ENCODE measurements at regions not wholly inside any gene's neighbourhood (a gene's known extent, or its start where the extent isn't known, plus 50 kb on each side); places are given as distances from the start of the nearest gene placed in this dataset.

- no peak for DNase-seq
- intact Hi-C loops (cut with DNase I), result no loop called here
These were observed 122.9 kb upstream of the CTNNB1 start for GRCh38 chr3:41076399-41076798.

GRCh38 chr3:41080141-41080540, 119.2 kb upstream of the CTNNB1 start:
- intact Hi-C loops (cut with DNase I), result no loop called here
- ATAC-seq (ENCODE audit: poor library complexity), result no peak

More at GRCh38 chr3:41076399-41076798, 122.9 kb upstream of the CTNNB1 start:
- no peak for ATAC-seq (ENCODE audit: poor library complexity)

GRCh38 chr3:41088882-41089281, 110.4 kb upstream of the CTNNB1 start:
- intact Hi-C loops (cut with DNase I), result no loop called here
- DNase-seq, result no peak
- peak; percentile 73 for ATAC-seq (ENCODE audit: poor library complexity)

More at GRCh38 chr3:41080141-41080540, 119.2 kb upstream of the CTNNB1 start:
- DNase-seq, result no peak

GRCh38 chr3:41089566-41089965, 109.7 kb upstream of the CTNNB1 start:
- peak; percentile 15 for ATAC-seq (ENCODE audit: poor library complexity)
- DNase-seq, result no peak
- intact Hi-C loops (cut with DNase I), result no loop called here

GRCh38 chr3:41092844-41093243, 106.5 kb upstream of the CTNNB1 start:
- ATAC-seq (ENCODE audit: poor library complexity) (peak; percentile 37), DNase-seq (no peak)
- intact Hi-C loops (cut with DNase I), result no loop called here

GRCh38 chr3:41093476-41093875, 105.8 kb upstream of the CTNNB1 start:
- ATAC-seq (ENCODE audit: poor library complexity) (no peak), DNase-seq (no peak)
- intact Hi-C loops (cut with DNase I), result no loop called here

GRCh38 chr3:41094351-41094750, 105.0 kb upstream of the CTNNB1 start:
- ATAC-seq (ENCODE audit: poor library complexity), result no peak
- no peak for DNase-seq
- intact Hi-C loops (cut with DNase I), result no loop called here

GRCh38 chr3:41095702-41096101, 103.6 kb upstream of the CTNNB1 start:
- ATAC-seq (ENCODE audit: poor library complexity) (no peak), DNase-seq (no peak)
- intact Hi-C loops (cut with DNase I), result no loop called here

- ATAC-seq (ENCODE audit: poor library complexity), result no peak
- DNase-seq, result no peak
- intact Hi-C loops (cut with DNase I), result no loop called here
These were observed 101.3 kb upstream of the CTNNB1 start for GRCh38 chr3:41097896-41098496.

- intact Hi-C loops (cut with DNase I), result no loop called here
- DNase-seq (no peak), ATAC-seq (ENCODE audit: poor library complexity) (no peak)
These were observed 98.1 kb upstream of the CTNNB1 start for GRCh38 chr3:41101231-41101630.

GRCh38 chr3:41102053-41102556, 97.2 kb upstream of the CTNNB1 start:
- ATAC-seq (ENCODE audit: poor library complexity), result no peak
- no peak for DNase-seq
- intact Hi-C loops (cut with DNase I), result no loop called here

- peak; percentile 80 for ATAC-seq (ENCODE audit: poor library complexity)
These were observed 96.6 kb upstream of the CTNNB1 start for GRCh38 chr3:41102750-41103149.

GRCh38 chr3:41103200-41103599, 96.1 kb upstream of the CTNNB1 start:
- ATAC-seq (ENCODE audit: poor library complexity), result peak; percentile 39
- intact Hi-C loops (cut with DNase I), result no loop called here
- DNase-seq, result no peak

More at GRCh38 chr3:41102750-41103149, 96.6 kb upstream of the CTNNB1 start:
- no peak for DNase-seq
- intact Hi-C loops (cut with DNase I), result no loop called here

GRCh38 chr3:41104147-41104546, 95.2 kb upstream of the CTNNB1 start:
- no peak for ATAC-seq (ENCODE audit: poor library complexity)
- no peak for DNase-seq
- intact Hi-C loops (cut with DNase I), result no loop called here

GRCh38 chr3:41106691-41107090, 92.6 kb upstream of the CTNNB1 start:
- intact Hi-C loops (cut with DNase I), result no loop called here
- ATAC-seq (ENCODE audit: poor library complexity), result no peak
- no peak for DNase-seq

GRCh38 chr3:41111011-41111410, 88.3 kb upstream of the CTNNB1 start:
- ATAC-seq (ENCODE audit: poor library complexity), result no peak
- intact Hi-C loops (cut with DNase I), result no loop called here
- no peak for DNase-seq

GRCh38 chr3:41112466-41112865, 86.8 kb upstream of the CTNNB1 start:
- no peak for ATAC-seq (ENCODE audit: poor library complexity)
- DNase-seq, result no peak
- intact Hi-C loops (cut with DNase I), result no loop called here

- DNase-seq (no peak), ATAC-seq (ENCODE audit: poor library complexity) (no peak)
- intact Hi-C loops (cut with DNase I), result no loop called here
These were observed 84.2 kb upstream of the CTNNB1 start for GRCh38 chr3:41115069-41115468.

GRCh38 chr3:41116851-41117250, 82.5 kb upstream of the CTNNB1 start:
- intact Hi-C loops (cut with DNase I), result no loop called here
- no peak for ATAC-seq (ENCODE audit: poor library complexity)
- DNase-seq, result no peak

- peak; percentile 92 for ATAC-seq (ENCODE audit: poor library complexity)
- intact Hi-C loops (cut with DNase I), result no loop called here
- DNase-seq, result peak; percentile 96
These were observed 81.9 kb upstream of the CTNNB1 start for GRCh38 chr3:41117398-41117870.
